Pancreas (tissue), 10 donors: ENCODE measurements at regions not wholly inside any gene's neighbourhood (a gene's known extent, or its start where the extent isn't known, plus 50 kb on each side); places are given as distances from the start of the nearest gene placed in this dataset.
A peak's percentile ranks its signal among the peaks of the same experiment; 100 is the strongest.

ENCODE experiments used
- ATAC-seq, 4 donors: fragments of 200-7000 bp; cut with Tn5 transposase; one replicate each; pipeline versions ENCODE4 v1.8.0 to v1.9.1; 2020; ENCODE audit warnings: mild to moderate bottlenecking in 4 of 4, moderate library complexity in 4 of 4
- DNase-seq, 6 donors: peaks; one replicate each; pipeline ENCODE4 v3.0.0-alpha.2; 2020
- FAIRE-seq: peaks from 2 replicates; lab custom pipeline; 2012; peaks lifted over from hg19 to GRCh38; lab: Jason Lieb, UNC
- H3K27ac ChIP-seq, 4 donors: fragments of 200-600 bp; sonication (generic); 1 replicate in 3 of 4; 2 replicates in 1 of 4; pipeline versions ENCODE4 v1.5.0 to v1.8.0; 2020
- H3K27me3 ChIP-seq, 4 donors: fragments of 200-600 bp; one replicate each; pipeline ENCODE4 v1.8.0; 2021
- H3K36me3 ChIP-seq, 3 donors: fragments of 200-600 bp; sonication (generic) in 1 of 3; one replicate each; pipeline versions ENCODE4 v1.5.0 to v1.8.0; 2020 to 2021
- H3K4me1 ChIP-seq, 3 donors: fragments of 200-600 bp; one replicate each; pipeline ENCODE4 v1.8.0; 2021
- H3K4me3 ChIP-seq, 4 donors: fragments of 200-600 bp; sonication (generic) in 2 of 4; one replicate each; pipeline versions ENCODE4 v1.5.0 to v1.8.0; 2020 to 2021
- H3K9me3 ChIP-seq, 4 donors: fragments of 200-600 bp; one replicate each; pipeline ENCODE4 v1.8.0; 2021
- WGBS, 2 donors: extraction: QIAGEN DNeasy Blood & Tissue Kit; methylation state at CpG; one replicate each; pipeline ENCODE4 v1.1.7; 2013; 5-methylcytosine and 5-hydroxymethylcytosine counted together
- intact Hi-C, 3 donors: fragments of 100-400 bp; cut with DNase I; formaldehyde crosslinking; loops; one replicate each; pipeline versions ENCODE4 v1.11.1 to v1.14.2; 2022
- TF ChIP-seq, protein P1 (sequence below), 4 donors: fragments of 200-600 bp; sonication (generic) in 3 of 4; IDR thresholded peaks; one replicate each; pipeline versions ENCODE4 v1.5.0 to v1.8.0; 2021; ENCODE audit warnings: antibody characterized with exemption in 4 of 4
- donor health status: healthy with polysubstance abuse.
- donor health status: DM: no; HTN: no; CAD: no; lungs with moderate emphysema.
- donor health status: DM: no; HTN: no; CAD: no.
- donor health status: control.
- donor health status: control.
- donor health status: Bipolar disorder and iron deficiency.
- donor health status: DM: yes; HTN: yes; CAD: no.
- donor health status: DM: no; HTN: no; CAD: no.
- donor health status: DM: no; HTN: no; CAD: no.
- donor health status: DM: yes; HTN: yes; CAD: no.

DNA sequence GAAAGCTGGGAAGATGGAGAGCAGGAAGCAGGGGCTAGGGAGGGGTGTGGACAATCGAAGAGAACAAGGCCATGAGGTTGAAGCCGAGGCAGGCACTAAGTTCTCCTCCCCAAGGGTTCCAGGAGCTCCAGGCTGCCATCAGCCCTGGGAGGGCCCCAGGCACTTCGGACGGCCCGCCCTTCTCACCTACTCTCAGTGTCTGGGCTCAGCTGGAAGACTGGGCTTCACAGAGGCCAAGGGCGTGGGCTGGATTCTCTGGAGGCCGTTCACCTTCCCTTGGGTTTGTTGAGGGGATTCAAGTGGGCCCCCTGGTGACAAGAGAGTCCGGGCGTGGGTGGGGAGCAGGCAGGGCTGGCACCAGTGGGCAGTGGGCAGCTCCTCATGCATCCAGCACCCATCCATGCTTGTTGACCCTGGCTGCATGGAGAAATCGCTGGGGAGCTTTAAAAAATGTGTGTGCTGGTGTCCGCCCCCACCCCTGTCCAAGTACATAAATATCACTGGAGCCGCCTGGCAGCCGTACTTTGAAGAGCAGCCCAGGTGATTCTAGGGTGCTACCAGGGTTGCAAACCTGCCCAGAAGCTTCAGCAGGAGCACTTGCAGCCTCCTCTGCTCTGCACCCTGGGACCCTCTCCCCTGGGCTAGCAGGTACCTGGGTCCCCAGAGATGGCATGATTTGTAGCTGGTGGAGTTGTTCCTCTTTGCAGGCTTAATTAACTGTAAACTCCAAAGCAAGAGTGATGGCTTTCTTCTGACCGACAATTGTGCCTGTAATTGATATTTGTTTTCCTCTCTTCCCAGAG, 74.3 kb downstream of the RTL6 start:
- ATAC-seq (no peak), FAIRE-seq (no peak), DNase-seq (peak in 1 of 6 donors; percentile 42)
- no peaks in the 10 kb centered on the region for H3K36me3 ChIP-seq
- H3K4me3 ChIP-seq = no peak overlapping the region
- WGBS, 2 donors = 79 to 80% methylated on average over 12 to 14 of the region's 14 CpGs
- no peak overlapping the region for H3K27ac ChIP-seq
- H3K4me1 ChIP-seq = no peaks in the 10 kb centered on the region
- H3K27me3 ChIP-seq = no peaks in the 10 kb centered on the region
- TF ChIP-seq, protein P1, sequence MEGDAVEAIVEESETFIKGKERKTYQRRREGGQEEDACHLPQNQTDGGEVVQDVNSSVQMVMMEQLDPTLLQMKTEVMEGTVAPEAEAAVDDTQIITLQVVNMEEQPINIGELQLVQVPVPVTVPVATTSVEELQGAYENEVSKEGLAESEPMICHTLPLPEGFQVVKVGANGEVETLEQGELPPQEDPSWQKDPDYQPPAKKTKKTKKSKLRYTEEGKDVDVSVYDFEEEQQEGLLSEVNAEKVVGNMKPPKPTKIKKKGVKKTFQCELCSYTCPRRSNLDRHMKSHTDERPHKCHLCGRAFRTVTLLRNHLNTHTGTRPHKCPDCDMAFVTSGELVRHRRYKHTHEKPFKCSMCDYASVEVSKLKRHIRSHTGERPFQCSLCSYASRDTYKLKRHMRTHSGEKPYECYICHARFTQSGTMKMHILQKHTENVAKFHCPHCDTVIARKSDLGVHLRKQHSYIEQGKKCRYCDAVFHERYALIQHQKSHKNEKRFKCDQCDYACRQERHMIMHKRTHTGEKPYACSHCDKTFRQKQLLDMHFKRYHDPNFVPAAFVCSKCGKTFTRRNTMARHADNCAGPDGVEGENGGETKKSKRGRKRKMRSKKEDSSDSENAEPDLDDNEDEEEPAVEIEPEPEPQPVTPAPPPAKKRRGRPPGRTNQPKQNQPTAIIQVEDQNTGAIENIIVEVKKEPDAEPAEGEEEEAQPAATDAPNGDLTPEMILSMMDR (IDR thresholded peaks at IDR 0.05) = no peak
- intact Hi-C loops = no loop called here
- H3K9me3 ChIP-seq = peaks cover 0 to 3% (median 0%) of the 10 kb centered on the region in 4 donors

DNA sequence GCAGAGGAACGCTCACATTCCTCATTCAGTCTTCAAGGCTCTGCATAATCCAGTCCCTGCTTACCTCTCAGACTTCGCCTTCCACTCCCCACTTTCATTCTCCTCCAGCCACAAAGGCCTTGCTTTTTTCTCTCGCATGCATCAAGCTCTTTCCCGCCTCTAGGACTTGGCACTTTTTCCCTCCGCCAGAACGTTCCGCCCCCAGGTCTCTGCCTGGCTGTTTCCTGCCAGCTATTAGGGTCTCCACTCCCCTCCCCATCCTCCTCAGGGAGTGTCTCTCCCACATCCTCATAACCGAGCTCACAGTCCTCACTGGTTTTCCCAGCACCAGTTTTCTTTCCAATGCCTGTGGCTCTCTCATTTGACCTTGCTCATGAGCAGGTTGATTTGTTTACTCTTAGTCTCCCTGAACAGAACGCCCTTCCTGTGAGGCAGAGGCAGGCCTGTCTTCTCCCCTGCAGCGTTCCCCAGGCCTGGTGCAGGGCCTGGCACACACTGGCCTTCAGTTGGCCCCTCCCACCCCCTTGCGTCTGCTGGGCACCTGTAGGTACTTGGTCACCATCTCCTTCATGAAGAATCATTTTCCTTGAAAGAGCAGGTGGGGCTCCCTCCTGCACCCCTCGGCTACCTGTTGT, 75.2 kb downstream of the RTL6 start:
- H3K27ac ChIP-seq = no peak overlapping the region
- WGBS, 2 donors = 52 to 57% methylated on average over 12 of the region's 12 CpGs
- TF ChIP-seq, protein P1 (IDR thresholded peaks at IDR 0.05) = no peak
- intact Hi-C loops = no loop called here
- no peak overlapping the region for H3K4me3 ChIP-seq
- no peaks in the 10 kb centered on the region for H3K27me3 ChIP-seq
- ATAC-seq (peak in 3 of 4 donors; percentile 24 to 69 (median 60)), FAIRE-seq (no peak), DNase-seq (peak in 1 of 6 donors; percentile 35)
- H3K36me3 ChIP-seq = no peaks in the 10 kb centered on the region
- no peaks in the 10 kb centered on the region for H3K4me1 ChIP-seq
- peaks cover 0 to 3% (median 0%) of the 10 kb centered on the region in 4 donors for H3K9me3 ChIP-seq

DNA sequence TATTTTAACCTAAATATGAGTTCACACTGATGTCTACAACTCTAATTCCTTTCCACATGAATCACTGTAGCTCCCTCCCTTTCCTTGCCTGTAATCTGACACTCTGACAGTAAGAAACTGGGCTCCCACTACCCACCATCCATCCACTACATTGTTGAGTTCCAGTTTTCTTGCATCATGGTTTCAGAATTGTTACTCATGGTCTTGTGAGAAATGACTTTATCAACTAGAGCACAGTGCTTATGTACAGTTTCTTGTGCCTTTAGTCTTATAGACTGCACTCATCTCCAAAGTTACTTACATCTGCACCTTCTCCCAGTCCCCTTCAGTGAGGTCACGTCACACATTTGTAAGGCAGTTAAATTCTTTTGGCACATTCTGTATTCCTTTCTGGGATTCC, 78.6 kb downstream of the RTL6 start:
- FAIRE-seq (no peak), ATAC-seq (no peak), DNase-seq (no peak)
- H3K27ac ChIP-seq = no peak overlapping the region
- intact Hi-C loops = no loop called here
- TF ChIP-seq, protein P1 (IDR thresholded peaks at IDR 0.05) = no peak
- H3K36me3 ChIP-seq = no peaks in the 10 kb centered on the region
- H3K27me3 ChIP-seq = no peaks in the 10 kb centered on the region
- 48 to 60% methylated on average over 1 of the region's 1 CpG for WGBS, 2 donors
- no peaks in the 10 kb centered on the region for H3K4me1 ChIP-seq
- peaks cover 0 to 3% (median 0%) of the 10 kb centered on the region in 4 donors for H3K9me3 ChIP-seq
- H3K4me3 ChIP-seq = no peak overlapping the region

DNA sequence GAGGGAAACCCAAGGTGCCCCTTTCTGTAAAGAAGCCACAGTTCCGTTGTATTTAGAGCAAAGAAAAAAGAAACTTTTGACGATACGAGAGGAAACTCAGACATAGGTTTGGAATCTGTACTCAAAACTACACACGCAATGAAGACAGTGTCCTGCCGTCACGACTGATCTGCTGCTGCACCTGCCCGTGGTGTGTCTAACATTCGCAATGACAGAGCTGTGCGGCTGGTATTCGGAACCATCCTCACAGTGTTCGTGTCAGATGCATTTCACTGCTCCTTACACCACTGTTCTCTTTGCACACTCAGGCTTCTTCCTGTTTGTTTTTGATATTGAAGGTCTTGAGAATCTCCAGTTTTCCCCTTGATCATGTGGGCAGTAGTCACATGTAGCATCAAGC, 84.8 kb downstream of the RTL6 start:
- Histone ChIP-seq H3K9me3 (no peaks in the 10 kb centered on the region), H3K36me3 (no peaks in the 10 kb centered on the region), H3K27ac (no peak overlapping the region), H3K27me3 (no peaks in the 10 kb centered on the region), H3K4me3 (no peak overlapping the region), H3K4me1 (no peaks in the 10 kb centered on the region)
- no peak for FAIRE-seq
- ATAC-seq = no peak
- intact Hi-C loops = no loop called here
- WGBS, 2 donors = 72 to 75% methylated on average over 11 of the region's 11 CpGs
- DNase-seq = peak in 1 of 6 donors; percentile 10
- TF ChIP-seq, protein P1 (IDR thresholded peaks at IDR 0.05) = no peak
